Stomach (tissue), 8 donors: ENCODE measurements at regions not wholly inside any gene's neighbourhood (a gene's known extent, or its start where the extent isn't known, plus 50 kb on each side); places are given as distances from the start of the nearest gene placed in this dataset.

Experiments
- DNase-seq, 2 donors: peaks; one replicate each; pipeline versions ENCODE4 v3.0.0 to v3.0.0-alpha.2; 2013 to 2019
- H3K27ac ChIP-seq, 5 donors: fragments of 200-600 bp in 4 of 5; sonication (generic) in 4 of 5; one replicate each; pipeline ENCODE4 v1.5.1; 2013 to 2019; ENCODE audit warnings: mild to moderate bottlenecking in 1 of 5, moderate library complexity in 1 of 5
- H3K27me3 ChIP-seq, 3 donors: fragments of 200-600 bp; sonication (generic); one replicate each; pipeline ENCODE4 v1.5.1; 2017 to 2019; ENCODE audit warnings: mixed run types in 1 of 3
- H3K36me3 ChIP-seq, 4 donors: fragments of 200-600 bp; sonication (generic); 1 replicate in 3 of 4; 2 replicates in 1 of 4; pipeline ENCODE4 v1.5.1; 2016 to 2019
- H3K4me1 ChIP-seq, 4 donors: fragments of 200-600 bp; sonication (generic); one replicate each; pipeline ENCODE4 v1.5.1; 2016 to 2019
- H3K4me3 ChIP-seq, 4 donors: fragments of 200-600 bp; sonication (generic) in 3 of 4; one replicate each; pipeline ENCODE4 v1.5.1; 2016 to 2019; ENCODE audit warnings: mild to moderate bottlenecking in 1 of 4
- H3K9me3 ChIP-seq, 4 donors: fragments of 200-600 bp; sonication (generic); one replicate each; pipeline ENCODE4 v1.5.1; 2016 to 2019
- CTCF ChIP-seq, 7 experiments: fragments of 450-650 bp in 4 of 7; fragments of 200-600 bp in 3 of 7; sonication (generic) in 3 of 7; IDR thresholded peaks; one replicate each; pipeline ENCODE4 v1.5.1; 2016 to 2019; ENCODE audit warnings: antibody characterized with exemption in 7 of 7, control low read depth in 2 of 7, mild to moderate bottlenecking in 1 of 7
- EP300 ChIP-seq: sonication (generic); formaldehyde crosslinking; IDR thresholded peaks from one replicate; pipeline ENCODE4 v1.6.1; 2017; ENCODE audit warnings: antibody characterized with exemption
- POLR2A ChIP-seq, 4 donors: fragments of 450-650 bp; IDR thresholded peaks; one replicate each; pipeline ENCODE4 v1.6.1; 2016; ENCODE audit warnings: antibody characterized with exemption in 4 of 4, control low read depth in 2 of 4, mild to moderate bottlenecking in 1 of 4, moderate library complexity in 1 of 4
- POLR2AphosphoS5 ChIP-seq, 3 donors: sonication (generic); formaldehyde crosslinking; IDR thresholded peaks; one replicate each; pipeline ENCODE4 v1.6.1; 2016; ENCODE audit warnings: antibody characterized with exemption in 3 of 3
- WGBS, 5 donors: extraction: QIAGEN DNeasy Blood & Tissue Kit in 3 of 5; methylation state at CpG; one replicate each; pipeline versions ENCODE4 v1.1.5 to v1.1.7; 2013 to 2018; 5-methylcytosine and 5-hydroxymethylcytosine counted together
- intact Hi-C: fragments of 100-400 bp; cut with DNase I; formaldehyde crosslinking; loops from one replicate; pipeline ENCODE4 v1.15.1; 2023; ENCODE audit warnings: low total_unique reads
- donor health status: healthy with polysubstance abuse.
- donor health status: Bipolar disorder and iron deficiency.
- donor health status: healthy.

- H3K36me3 ChIP-seq: no peaks in the 10 kb centered on the region
- TF ChIP-seq CTCF (IDR thresholded peaks at IDR 0.05): no peak
- no peak for TF ChIP-seq EP300
- intact Hi-C loops: no loop called here
- no peaks in the 10 kb centered on the region for H3K9me3 ChIP-seq
- DNase-seq: no peak
- H3K27me3 ChIP-seq: no peaks in the 10 kb centered on the region
- H3K4me1 ChIP-seq: no peaks in the 10 kb centered on the region
- no peak overlapping the region for H3K4me3 ChIP-seq
- H3K27ac ChIP-seq: no peak overlapping the region
Observed at GRCh38 chr15:61314427-61314826, 85.3 kb upstream of the RORA start.

- no peaks in the 10 kb centered on the region for H3K4me1 ChIP-seq
- no peak overlapping the region for H3K4me3 ChIP-seq
- no peak overlapping the region for H3K27ac ChIP-seq
- 73 to 80% (median 76%) methylated on average over 5 of the region's 5 CpGs for WGBS, 5 donors
- no peaks in the 10 kb centered on the region for H3K36me3 ChIP-seq
- no peak for TF ChIP-seq CTCF (IDR thresholded peaks at IDR 0.05)
- no peak for TF ChIP-seq EP300
- no peak for TF ChIP-seq POLR2A (IDR thresholded peaks at IDR 0.05)
- TF ChIP-seq POLR2AphosphoS5 (IDR thresholded peaks at IDR 0.05): no peak
- DNase-seq: no peak
- no peaks in the 10 kb centered on the region for H3K9me3 ChIP-seq
- no peaks in the 10 kb centered on the region for H3K27me3 ChIP-seq
- intact Hi-C loops: no loop called here
Observed at GRCh38 chr15:61309617-61310016, 80.5 kb upstream of the RORA start.

GRCh38 chr15:61309031-61309511 is 80.0 kb upstream of the RORA start:
- H3K4me1 ChIP-seq: no peaks in the 10 kb centered on the region
- intact Hi-C loops: no loop called here
- no peaks in the 10 kb centered on the region for H3K9me3 ChIP-seq
- no peak overlapping the region for H3K27ac ChIP-seq
- no peaks in the 10 kb centered on the region for H3K36me3 ChIP-seq
- TF ChIP-seq EP300: no peak
- TF ChIP-seq POLR2AphosphoS5 (IDR thresholded peaks at IDR 0.05): no peak
- no peak for TF ChIP-seq POLR2A (IDR thresholded peaks at IDR 0.05)
- TF ChIP-seq CTCF (IDR thresholded peaks at IDR 0.05): no peak
- DNase-seq: no peak
- H3K27me3 ChIP-seq: no peaks in the 10 kb centered on the region
- WGBS, 5 donors: 49 to 60% (median 54%) methylated on average over 7 of the region's 7 CpGs
- no peak overlapping the region for H3K4me3 ChIP-seq

- DNase-seq: no peak
- TF ChIP-seq POLR2A (IDR thresholded peaks at IDR 0.05) (no peak), CTCF (IDR thresholded peaks at IDR 0.05) (no peak), EP300 (no peak)
- intact Hi-C loops: no loop called here
- Histone ChIP-seq H3K4me1 (no peaks in the 10 kb centered on the region), H3K9me3 (no peaks in the 10 kb centered on the region), H3K27me3 (no peaks in the 10 kb centered on the region), H3K27ac (no peak overlapping the region), H3K4me3 (no peak overlapping the region), H3K36me3 (no peaks in the 10 kb centered on the region)
- WGBS, 5 donors: 75 to 91% (median 86%) methylated on average over 2 of the region's 2 CpGs
Observed at GRCh38 chr15:61308437-61308836, 79.3 kb upstream of the RORA start.

GRCh38 chr15:61307474-61307873 is 78.4 kb upstream of the RORA start:
- Histone ChIP-seq H3K4me3 (no peak overlapping the region), H3K27me3 (no peaks in the 10 kb centered on the region), H3K4me1 (no peaks in the 10 kb centered on the region), H3K36me3 (no peaks in the 10 kb centered on the region), H3K27ac (no peak overlapping the region), H3K9me3 (no peaks in the 10 kb centered on the region)
- TF ChIP-seq EP300: no peak
- WGBS, 5 donors: 71 to 80% (median 76%) methylated on average over 5 of the region's 5 CpGs
- intact Hi-C loops: no loop called here
- DNase-seq: no peak
